HFF-Myc (cell line): ENCODE measurements at regions not wholly inside any gene's neighbourhood (a gene's known extent, or its start where the extent isn't known, plus 50 kb on each side); places are given as distances from the start of the nearest gene placed in this dataset.

Experiments used
- DNase-seq: peaks from one replicate; pipeline ENCODE4 v3.0.0-alpha.2; 2011; ENCODE audit warnings: low read depth; ENCODE audit errors: extremely low read depth
- H3K4me3 ChIP-seq: replicated peaks from 2 replicates; pipeline ENCODE4 v1.5.1; 2011; ENCODE audit warnings: low read depth, mild to moderate bottlenecking, control low read depth, low read length
- CTCF ChIP-seq: IDR thresholded peaks from 2 replicates; pipeline ENCODE4 v1.5.1; 2012; ENCODE audit warnings: mild to moderate bottlenecking, low read depth, low read length, control low read depth; ENCODE audit errors: missing control alignments

- no peak for DNase-seq
- no peak for TF ChIP-seq CTCF
- no peak overlapping the region for H3K4me3 ChIP-seq
Observed at GRCh38 chr11:92492372-92492771, 267.8 kb downstream of the FAT3 start.

- TF ChIP-seq CTCF, result no peak
- no peak overlapping the region for H3K4me3 ChIP-seq
- no peak for DNase-seq
Observed at GRCh38 chr11:92495107-92495793, 270.6 kb downstream of the FAT3 start.

DNA sequence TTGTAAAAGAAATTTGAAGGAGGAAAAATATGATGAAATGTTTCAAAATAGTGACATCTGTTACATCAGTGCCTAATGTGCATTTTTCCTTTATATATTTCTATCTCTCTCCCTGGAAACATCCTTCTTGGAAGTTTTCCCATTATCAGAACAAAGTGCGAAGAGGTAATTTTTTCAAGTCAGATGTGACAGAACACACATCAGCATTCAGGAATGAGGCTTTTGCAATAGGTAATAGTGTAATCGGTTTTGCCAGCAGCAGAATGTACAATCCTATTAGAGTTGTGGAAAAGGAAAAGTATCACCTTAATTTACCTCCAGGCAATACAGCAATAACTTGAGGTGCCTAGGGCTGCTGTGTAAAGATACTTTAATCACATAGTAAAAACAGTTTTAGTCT lies 275.8 kb downstream of the FAT3 start:
- DNase-seq, result no peak
- no peak overlapping the region for H3K4me3 ChIP-seq
- TF ChIP-seq CTCF, result no peak

DNA sequence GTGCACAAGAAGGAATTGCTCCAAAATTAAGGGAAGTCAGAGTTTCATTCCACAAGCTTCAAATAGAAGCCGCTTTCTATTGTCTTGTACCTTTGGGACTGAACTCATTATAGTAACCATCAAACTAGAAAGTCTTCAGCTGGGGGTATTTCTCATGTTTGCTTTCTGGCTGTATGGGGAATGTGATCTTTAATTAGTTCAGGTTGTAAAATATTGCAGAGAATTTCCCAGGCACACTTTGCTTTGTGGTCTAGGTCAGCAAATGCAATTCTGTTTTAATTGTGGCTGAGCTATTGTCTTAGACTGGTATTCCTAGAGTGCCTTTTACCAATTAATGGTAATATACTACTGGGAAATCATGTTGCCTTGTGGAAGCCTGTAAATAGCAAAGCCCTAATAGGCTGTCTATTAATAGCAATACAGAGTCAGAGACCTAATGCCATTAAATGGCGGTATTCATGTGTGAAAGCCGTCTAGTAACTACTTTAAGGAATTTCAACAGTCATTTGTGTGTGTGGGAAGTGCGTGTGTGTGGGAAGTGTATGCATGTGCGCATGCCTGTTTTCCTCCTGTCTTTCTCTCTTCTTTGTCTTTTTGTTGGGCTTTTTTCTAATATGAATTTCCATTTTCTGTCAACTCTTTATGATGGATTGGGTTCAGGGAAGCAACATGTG lies 276.6 kb downstream of the FAT3 start:
- no peak overlapping the region for H3K4me3 ChIP-seq
- no peak for TF ChIP-seq CTCF
- DNase-seq, result no peak

- no peak overlapping the region for H3K4me3 ChIP-seq
- DNase-seq, result no peak
- no peak for TF ChIP-seq CTCF
Observed at GRCh38 chr11:92504004-92504403, 279.4 kb downstream of the FAT3 start.

GRCh38 chr11:92504534-92504933 lies 279.9 kb downstream of the FAT3 start:
- DNase-seq, result no peak
- no peak overlapping the region for H3K4me3 ChIP-seq
- no peak for TF ChIP-seq CTCF
